LNCAP (cell line): ENCODE measurements at regions not wholly inside any gene's neighbourhood (a gene's known extent, or its start where the extent isn't known, plus 50 kb on each side); places are given as distances from the start of the nearest gene placed in this dataset.

ENCODE experiments used
- TF ChIP-seq, protein P1 (sequence below): fragments of 450-650 bp; IDR thresholded peaks from 2 replicates; pipeline ENCODE4 v1.5.1; 2017; ENCODE audit warnings: mild to moderate bottlenecking

- TF ChIP-seq, protein P1, sequence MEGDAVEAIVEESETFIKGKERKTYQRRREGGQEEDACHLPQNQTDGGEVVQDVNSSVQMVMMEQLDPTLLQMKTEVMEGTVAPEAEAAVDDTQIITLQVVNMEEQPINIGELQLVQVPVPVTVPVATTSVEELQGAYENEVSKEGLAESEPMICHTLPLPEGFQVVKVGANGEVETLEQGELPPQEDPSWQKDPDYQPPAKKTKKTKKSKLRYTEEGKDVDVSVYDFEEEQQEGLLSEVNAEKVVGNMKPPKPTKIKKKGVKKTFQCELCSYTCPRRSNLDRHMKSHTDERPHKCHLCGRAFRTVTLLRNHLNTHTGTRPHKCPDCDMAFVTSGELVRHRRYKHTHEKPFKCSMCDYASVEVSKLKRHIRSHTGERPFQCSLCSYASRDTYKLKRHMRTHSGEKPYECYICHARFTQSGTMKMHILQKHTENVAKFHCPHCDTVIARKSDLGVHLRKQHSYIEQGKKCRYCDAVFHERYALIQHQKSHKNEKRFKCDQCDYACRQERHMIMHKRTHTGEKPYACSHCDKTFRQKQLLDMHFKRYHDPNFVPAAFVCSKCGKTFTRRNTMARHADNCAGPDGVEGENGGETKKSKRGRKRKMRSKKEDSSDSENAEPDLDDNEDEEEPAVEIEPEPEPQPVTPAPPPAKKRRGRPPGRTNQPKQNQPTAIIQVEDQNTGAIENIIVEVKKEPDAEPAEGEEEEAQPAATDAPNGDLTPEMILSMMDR = no peak
These were observed 1108.1 kb downstream of the BCL11B start for GRCh38 chr14:98163873-98164272.

- TF ChIP-seq, protein P1 = no peak
These were observed 1106.0 kb downstream of the BCL11B start for GRCh38 chr14:98165976-98166375.

DNA sequence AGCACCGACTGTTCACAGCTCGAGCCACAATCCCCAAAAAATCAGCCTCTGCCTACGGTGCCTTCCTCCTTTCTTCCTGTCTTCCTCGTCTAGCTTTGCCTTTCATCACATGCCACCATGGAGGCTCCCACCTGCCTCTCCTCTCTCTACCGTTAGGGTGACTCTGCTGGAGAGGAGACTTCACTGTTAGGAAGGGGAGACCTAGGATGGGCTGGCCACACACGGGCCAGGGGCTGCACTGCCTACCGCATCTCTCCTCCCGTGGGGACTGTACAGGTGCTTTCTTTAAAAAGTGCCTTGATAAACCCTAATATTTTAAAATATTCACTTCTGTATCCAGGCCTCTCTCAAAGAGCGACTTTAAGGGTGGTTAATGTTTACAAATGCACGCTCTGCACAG is 1104.7 kb downstream of the BCL11B start:
- TF ChIP-seq, protein P1 = no peak

DNA sequence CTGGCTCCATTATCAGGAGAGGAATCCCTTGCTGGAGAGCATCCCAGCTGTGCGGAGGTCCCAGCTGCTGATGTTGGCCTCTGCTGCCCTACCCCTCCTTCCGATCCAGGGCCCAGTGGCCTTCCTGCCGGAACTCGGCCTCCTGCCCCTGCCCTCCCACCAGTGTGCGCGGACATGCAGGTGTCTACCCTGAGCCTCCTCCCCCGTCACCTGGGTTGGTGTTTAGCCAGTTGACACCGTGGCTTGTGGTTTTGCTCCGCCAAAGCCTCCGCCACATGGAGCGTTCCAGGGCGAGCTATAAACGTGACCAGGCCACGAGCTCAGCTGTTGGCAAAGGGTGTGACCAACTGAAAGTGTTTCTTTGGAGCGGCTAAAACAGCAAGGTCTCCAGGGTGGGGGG is 1104.3 kb downstream of the BCL11B start:
- TF ChIP-seq, protein P1 = no peak

- TF ChIP-seq, protein P1 = no peak
These were observed 1103.6 kb downstream of the BCL11B start for GRCh38 chr14:98168211-98168985.

DNA sequence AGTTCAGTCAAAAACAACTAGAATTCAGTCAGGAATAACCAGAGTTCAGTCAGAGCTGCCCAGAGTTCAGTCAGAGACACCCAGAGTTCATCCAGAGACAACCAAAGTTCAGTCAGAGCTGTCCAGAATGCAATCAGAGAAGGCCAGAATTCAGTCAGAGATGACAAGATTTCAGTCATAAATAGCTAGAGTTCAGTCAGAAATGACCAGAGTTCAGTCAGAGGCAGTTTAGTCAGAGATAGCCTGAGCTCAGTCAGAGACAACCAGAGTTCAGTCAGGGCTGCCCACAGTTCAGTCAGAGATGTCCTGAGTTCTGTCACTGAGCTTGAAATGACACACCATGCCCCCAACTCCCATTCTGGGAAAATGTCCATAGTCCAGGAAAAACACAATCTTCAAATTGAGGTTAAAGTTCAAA is 1102.8 kb downstream of the BCL11B start:
- TF ChIP-seq, protein P1 = no peak

GRCh38 chr14:98170575-98170974 is 1101.4 kb downstream of the BCL11B start:
- TF ChIP-seq, protein P1 = no peak

- TF ChIP-seq, protein P1 = no peak
These were observed 1100.3 kb downstream of the BCL11B start for GRCh38 chr14:98171654-98172053.
